GM21717 (cell line): ENCODE measurements at regions not wholly inside any gene's neighbourhood (a gene's known extent, or its start where the extent isn't known, plus 50 kb on each side); places are given as distances from the start of the nearest gene placed in this dataset.
"Not testable (repeated sequence)": the region's sequence is repeated elsewhere in the genome, so short reads cannot be mapped to it uniquely, and the experiment has no call there.

Experiments
- ATAC-seq: cut with Tn5 transposase; IDR thresholded peaks from one replicate; pipeline ENCODE4 v1.9.1; 2021; ENCODE audit warnings: mild to moderate bottlenecking, moderate library complexity; ENCODE audit not compliant: unreplicated experiment

DNA sequence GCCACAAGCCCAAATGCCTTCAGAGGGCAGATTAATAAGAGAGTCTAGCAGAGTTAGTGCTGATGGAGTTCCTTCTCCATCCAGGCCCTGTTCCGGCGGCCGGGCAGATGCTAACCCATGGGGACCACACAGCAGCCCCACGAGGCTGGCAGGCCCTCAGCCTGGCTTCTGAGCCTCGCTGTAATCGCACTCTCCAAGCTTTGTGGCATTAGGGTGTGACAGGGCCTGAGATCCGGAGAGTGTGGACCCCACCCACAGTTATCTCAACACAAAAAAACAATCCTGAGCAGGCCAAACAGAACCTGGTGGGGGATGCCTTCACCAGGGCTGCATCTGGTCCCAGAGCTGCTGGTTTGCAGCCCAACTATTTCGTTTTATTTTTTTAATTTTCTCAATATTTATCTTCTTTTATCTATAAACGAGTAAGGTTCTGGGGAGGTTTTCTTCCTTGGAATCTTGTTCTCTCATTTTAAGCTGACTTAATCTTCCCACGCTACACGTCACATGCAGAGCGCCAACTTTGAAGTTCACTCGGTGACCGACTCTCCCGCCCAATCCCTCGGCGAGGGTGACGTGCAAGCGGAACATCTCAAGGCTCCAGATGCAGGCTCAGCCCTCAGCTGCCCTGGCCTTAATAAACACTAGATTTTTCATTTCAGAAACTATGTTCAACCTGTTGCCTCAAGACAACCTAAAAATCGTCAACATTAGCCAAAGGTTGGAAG lies 372.4 kb downstream of the BCL2L11 start:
- not testable (repeated sequence) for ATAC-seq

DNA sequence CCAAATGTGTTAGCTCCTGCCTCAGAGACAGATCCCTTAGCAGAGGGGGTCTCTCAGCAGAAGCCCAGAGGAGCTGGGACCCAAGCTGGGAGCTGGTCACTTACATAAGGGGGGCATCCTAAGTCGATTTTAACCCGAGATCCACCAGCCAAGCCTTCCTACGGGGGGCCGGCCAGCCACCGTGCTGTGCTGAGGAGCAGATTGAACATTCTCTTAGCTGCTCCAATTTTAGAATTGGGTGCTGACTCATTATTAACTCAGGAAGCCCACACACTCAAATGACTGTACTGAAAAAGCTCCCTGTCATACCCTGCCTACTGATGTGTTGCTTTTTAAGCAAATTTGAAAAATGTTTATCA lies 373.0 kb downstream of the BCL2L11 start:
- ATAC-seq: peak; percentile 79

GRCh38 chr2:111494288-111494980 lies 373.7 kb downstream of the BCL2L11 start:
- peak; percentile 27 for ATAC-seq

GRCh38 chr2:111494981-111495315 lies 374.2 kb downstream of the BCL2L11 start:
- ATAC-seq: peak; percentile 59

DNA sequence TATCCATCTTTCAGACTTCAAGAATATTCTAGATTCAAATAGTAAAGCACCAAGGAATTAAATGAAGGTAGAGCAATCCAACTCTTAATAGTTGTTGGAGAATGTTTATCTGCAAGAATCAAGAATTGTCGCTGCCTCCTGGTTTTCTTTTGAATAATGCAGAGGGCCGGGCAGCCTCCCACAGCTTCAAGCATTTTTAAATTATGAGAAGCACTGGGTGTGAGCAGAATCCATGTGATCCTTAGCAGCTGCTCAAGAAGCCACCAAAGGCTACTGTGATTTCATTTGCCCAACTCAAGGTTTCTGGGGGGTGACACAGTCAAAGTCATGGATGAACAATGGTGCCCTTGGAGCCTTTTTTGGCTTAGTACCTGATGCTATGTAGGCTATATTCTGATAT lies 374.9 kb downstream of the BCL2L11 start:
- ATAC-seq: not testable (repeated sequence)

DNA sequence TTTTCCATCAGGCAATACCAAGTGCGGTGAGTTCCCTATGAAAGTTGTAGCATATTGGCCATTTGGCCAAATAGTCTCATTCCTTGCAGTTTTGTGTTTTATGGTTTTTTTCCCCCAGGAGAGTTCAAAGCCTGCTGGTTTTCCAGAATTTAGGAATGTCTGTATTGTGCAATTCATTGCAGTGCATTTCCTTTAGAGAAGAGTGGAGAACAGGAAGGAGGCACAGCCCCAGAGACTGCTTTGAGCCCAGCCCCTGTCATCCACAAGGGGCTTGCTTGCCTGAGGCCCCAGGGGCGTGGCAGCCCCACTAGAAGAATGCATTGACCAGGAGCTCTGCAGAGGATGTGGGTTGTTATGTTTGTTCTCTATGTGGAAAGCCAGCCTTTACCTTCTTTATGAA lies 375.5 kb downstream of the BCL2L11 start:
- ATAC-seq: not testable (repeated sequence)

- ATAC-seq: not testable (repeated sequence)
Measured at GRCh38 chr2:111496860-111497259, 376.1 kb downstream of the BCL2L11 start.

DNA sequence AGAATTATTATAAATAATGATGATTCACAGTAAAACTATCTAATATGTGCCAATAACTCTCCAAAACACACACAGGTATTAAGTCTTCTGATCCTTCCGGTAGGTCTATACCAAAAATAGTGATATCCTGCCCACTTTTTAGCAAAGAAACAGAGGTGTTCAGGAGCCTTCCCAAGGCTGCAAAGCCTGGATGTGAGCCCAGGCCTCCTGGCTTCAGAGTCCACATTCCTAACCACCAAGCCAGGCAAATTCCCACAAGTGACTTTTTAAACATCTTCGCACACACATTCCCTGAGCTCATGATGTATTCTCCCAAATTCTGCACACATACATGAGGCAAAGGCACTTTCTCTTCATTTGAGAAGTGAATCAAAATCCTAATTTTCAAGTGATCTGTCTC lies 376.6 kb downstream of the BCL2L11 start:
- not testable (repeated sequence) for ATAC-seq

GRCh38 chr2:111500536-111501062 lies 379.9 kb downstream of the BCL2L11 start:
- ATAC-seq: not testable (repeated sequence)

DNA sequence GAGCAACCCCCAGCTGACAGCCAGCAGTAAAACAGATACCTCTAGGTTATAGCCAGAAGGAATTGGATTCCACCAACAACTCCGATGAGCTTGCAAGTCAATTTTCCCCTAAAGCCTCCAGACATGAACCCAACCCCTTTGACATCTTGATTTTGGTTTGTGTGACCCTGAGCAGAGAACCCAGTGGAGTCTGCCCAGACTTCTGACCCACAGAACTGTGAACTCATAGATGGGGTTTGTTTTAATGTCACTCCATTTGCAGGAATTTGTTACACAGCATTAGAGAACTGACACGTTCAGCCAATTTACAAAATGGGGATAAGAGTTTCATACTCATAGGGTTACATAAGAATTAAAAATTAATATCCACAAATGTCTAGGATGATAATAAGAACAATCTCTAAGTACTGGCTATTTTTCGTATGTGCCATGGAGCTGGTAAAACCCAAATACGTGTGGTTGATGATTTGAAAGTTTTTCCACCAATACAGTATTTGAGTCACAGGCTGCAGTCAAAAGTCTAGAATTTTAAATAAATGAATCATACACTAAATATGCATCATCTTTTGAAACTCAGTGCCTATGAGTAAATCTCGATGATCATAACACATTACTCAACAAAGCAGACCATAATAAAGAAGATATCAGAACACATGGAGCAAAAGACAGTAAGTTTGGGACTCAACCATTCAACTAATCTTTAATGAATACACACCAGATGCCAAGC lies 380.0 kb downstream of the ANAPC1 start:
- ATAC-seq: not testable (repeated sequence)

- ATAC-seq: not testable (repeated sequence)
Measured at GRCh38 chr2:111504571-111504942, 379.4 kb downstream of the ANAPC1 start.

- ATAC-seq: not testable (repeated sequence)
Measured at GRCh38 chr2:111505267-111505666, 378.7 kb downstream of the ANAPC1 start.

GRCh38 chr2:111506936-111507335 lies 377.1 kb downstream of the ANAPC1 start:
- peak; percentile 95 for ATAC-seq

DNA sequence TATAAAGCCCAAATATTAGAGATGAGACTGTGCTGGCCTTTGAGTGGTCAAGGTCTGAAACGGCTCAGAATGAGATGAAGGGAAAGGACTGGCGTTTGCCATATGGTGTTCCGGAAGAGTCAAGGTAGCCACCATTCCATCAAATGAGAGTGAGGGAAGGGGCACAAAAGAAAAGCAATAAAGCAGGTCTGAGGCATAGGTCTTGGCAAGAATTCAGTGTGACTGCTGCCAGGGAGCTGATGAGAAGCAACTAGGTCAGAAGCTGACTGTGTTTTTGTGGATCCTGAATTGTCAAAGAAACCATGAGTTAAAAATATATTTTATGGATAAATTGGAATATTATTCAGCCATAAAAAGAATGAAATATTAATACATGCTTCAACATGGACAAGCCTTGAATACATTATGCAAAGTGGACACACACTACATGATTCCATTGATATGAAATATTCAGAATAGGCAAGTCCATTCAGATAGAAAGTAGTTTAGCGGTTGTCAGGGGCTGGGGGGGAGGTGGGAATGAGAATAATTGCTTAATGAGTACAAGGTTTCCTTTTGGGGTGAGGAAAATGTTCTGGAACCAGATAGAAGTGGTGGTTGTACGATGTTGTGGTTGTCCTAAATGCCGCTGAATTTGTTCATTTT lies 374.6 kb downstream of the ANAPC1 start:
- not testable (repeated sequence) for ATAC-seq

DNA sequence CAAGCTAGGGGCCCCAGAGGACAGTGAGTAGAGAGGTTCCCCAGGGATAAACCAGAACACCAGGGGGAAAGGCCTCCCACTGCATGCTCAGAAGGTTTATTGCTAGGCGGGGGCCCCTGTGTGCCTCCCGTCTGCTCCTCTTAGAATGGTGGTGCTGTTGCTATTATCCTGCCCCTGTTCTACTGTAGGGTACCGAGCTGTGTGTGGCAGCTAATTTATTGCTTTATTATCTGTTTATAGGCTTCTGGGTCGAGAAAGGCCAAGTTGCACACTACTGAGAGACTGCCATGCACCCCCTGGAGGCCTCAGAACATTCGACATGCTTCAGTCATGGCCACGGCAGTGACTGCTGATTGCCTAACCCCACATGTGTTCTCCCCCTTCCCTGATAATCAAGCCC lies 373.6 kb downstream of the ANAPC1 start:
- ATAC-seq: not testable (repeated sequence)

GRCh38 chr2:111511062-111511461 lies 372.9 kb downstream of the ANAPC1 start:
- ATAC-seq: not testable (repeated sequence)

DNA sequence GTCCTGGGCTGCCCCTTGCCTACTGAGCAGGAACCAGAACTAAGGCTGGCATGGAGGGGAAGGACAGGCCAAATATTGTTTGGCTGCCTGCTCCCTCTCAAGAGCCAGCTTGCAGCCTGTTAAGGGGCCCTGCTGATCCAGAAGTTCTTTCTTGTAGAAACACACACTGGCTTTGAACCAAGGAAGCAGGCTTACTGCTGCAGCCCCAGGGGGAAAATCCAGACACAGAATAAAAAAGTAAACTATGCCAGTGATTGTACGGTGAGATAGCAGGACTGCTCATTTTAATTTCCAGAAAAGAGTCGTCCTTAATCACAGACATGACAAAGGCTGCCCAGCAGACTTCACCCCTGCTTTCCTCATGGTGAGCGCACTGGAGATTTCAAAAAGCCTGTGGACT lies 371.6 kb downstream of the ANAPC1 start:
- ATAC-seq: not testable (repeated sequence)

GRCh38 chr2:111514138-111514537 lies 369.9 kb downstream of the ANAPC1 start:
- ATAC-seq: not testable (repeated sequence)

DNA sequence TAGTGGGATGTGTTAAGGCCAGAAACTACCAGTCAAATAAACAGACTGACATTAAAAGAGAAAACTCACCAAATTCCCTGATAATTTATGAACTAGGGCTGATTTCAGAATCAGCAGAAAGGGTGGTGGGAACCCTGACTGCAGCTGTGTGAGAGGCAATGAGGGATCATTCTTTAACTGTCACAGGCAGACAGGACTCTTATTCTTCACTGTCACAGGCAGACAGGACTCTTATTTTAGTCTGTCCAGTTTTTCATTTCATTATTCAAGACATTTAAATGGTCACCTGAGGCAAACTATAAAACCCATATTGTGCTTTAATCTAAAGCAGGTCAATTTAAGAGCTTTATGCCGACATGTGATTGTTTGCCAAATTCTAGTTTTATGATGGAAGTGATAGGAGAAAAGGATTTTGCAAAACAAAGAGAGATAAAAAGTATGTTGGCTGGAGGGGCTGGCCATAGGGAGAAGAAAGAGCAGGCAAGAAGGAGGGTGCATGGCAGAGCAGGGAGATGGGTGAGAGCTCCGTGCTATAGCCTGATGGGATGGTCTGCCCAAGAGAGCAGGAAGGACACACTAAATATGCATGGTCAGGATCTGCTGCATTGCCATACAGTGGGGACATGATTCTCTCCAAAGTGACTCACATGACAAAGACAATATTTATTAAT lies 366.8 kb downstream of the ANAPC1 start:
- ATAC-seq: not testable (repeated sequence)

- ATAC-seq: not testable (repeated sequence)
Measured at GRCh38 chr2:111517721-111518053, 366.3 kb downstream of the ANAPC1 start.

DNA sequence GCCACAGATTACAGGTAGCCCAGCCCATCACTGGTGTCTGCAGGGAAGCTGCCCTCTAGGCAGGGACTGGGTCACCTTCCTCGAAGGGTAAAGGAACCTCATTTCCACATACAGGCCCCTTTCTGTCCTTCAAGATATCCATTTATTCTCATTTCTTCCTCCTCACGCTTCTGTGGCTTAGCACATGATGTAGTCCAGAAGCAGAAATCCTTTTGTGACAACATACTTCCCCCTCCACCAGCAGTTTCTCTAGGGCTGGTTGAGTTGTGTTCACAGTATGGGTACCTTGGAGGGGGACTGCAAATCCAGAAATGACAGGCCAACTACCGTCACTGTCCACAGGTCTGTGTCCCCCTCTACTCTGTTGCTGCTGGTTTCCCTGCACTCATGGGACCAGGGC lies 364.9 kb downstream of the ANAPC1 start:
- ATAC-seq: no peak
